Endodermal cell (in vitro differentiated cells): ENCODE measurements at regions not wholly inside any gene's neighbourhood (a gene's known extent, or its start where the extent isn't known, plus 50 kb on each side); places are given as distances from the start of the nearest gene placed in this dataset.

ENCODE experiments used
- DNase-seq: peaks from one replicate; pipeline ENCODE4 v3.0.0-alpha.2; 2017
- H3K27ac ChIP-seq: 2 replicates; pipeline ENCODE4 v1.5.1; 2013; ENCODE audit warnings: mild to moderate bottlenecking, low read depth, low read length, moderate library complexity
- H3K27me3 ChIP-seq: 2 replicates; pipeline ENCODE4 v1.6.1; 2013; ENCODE audit warnings: mild to moderate bottlenecking, low read length, moderate library complexity; ENCODE audit not compliant: insufficient read depth, control insufficient read depth, poor library complexity, severe bottlenecking
- H3K36me3 ChIP-seq: 2 replicates; pipeline ENCODE4 v1.7.0; 2013; ENCODE audit warnings: mild to moderate bottlenecking, low read length, moderate library complexity; ENCODE audit not compliant: control insufficient read depth, insufficient read depth
- H3K4me1 ChIP-seq: one replicate; pipeline ENCODE4 v1.7.0; 2013; ENCODE audit warnings: low read length; ENCODE audit not compliant: control insufficient read depth, insufficient read depth
- H3K4me3 ChIP-seq: 2 replicates; pipeline ENCODE4 v1.5.1; 2013; ENCODE audit warnings: mild to moderate bottlenecking, low read length, moderate library complexity
- H3K9ac ChIP-seq: 2 replicates; pipeline ENCODE4 v1.6.1; 2013; ENCODE audit warnings: mild to moderate bottlenecking, low read length, moderate library complexity; ENCODE audit not compliant: poor library complexity, severe bottlenecking; ENCODE audit errors: extremely low read depth
- H3K9me3 ChIP-seq: 2 replicates; pipeline ENCODE4 v1.6.1; 2013; ENCODE audit warnings: mild to moderate bottlenecking, low read length, moderate library complexity; ENCODE audit not compliant: control insufficient read depth
- H3K27ac Mint-ChIP-seq: 2 replicates; pipeline ENCODE4 v1.8.0; 2020; ENCODE audit warnings: mixed read lengths
- H3K27me3 Mint-ChIP-seq: 2 replicates; pipeline ENCODE4 v1.8.0; 2021; ENCODE audit warnings: mild to moderate bottlenecking, mixed read lengths; ENCODE audit not compliant: insufficient read depth
- H3K36me3 Mint-ChIP-seq: 2 replicates; pipeline ENCODE4 v1.8.0; 2020; ENCODE audit warnings: low read depth, mixed read lengths
- H3K4me1 Mint-ChIP-seq: 2 replicates; pipeline ENCODE4 v1.8.0; 2020; ENCODE audit warnings: mixed read lengths
- H3K4me3 Mint-ChIP-seq: 2 replicates; pipeline ENCODE4 v1.8.0; 2020; ENCODE audit warnings: mild to moderate bottlenecking, moderate library complexity, mixed read lengths
- H3K9me3 Mint-ChIP-seq: 2 replicates; pipeline ENCODE4 v1.8.0; 2020; ENCODE audit warnings: mild to moderate bottlenecking, mixed read lengths
- CTCF ChIP-seq: fragments of 200-600 bp; sonication (generic); conservative IDR thresholded peaks from 2 replicates; pipeline ENCODE4 v1.5.0; 2021; ENCODE audit warnings: antibody characterized with exemption, mild to moderate bottlenecking
- WGBS, 2 experiments: methylation state at CpG; one replicate each; pipeline versions ENCODE4 v1.1.5 to v1.1.7; 2013; ENCODE audit warnings: missing lambda C conversion rate in 2 of 2, mixed read lengths in 1 of 2; ENCODE audit not compliant: insufficient coverage in 1 of 2, insufficient read length in 1 of 2; 5-methylcytosine and 5-hydroxymethylcytosine counted together

GRCh38 chr18:78378403-78378802 is 601.2 kb upstream of the SALL3 start:
- 51 to 63% methylated on average over 6 to 7 of the region's 7 CpGs for WGBS, 2 experiments

GRCh38 chr18:78378983-78379382 is 600.6 kb upstream of the SALL3 start:
- no peaks in the 10 kb centered on the region for H3K27me3 Mint-ChIP-seq
- WGBS, 2 experiments = 91% methylated on average over 3 of the region's 3 CpGs; no CpG with 5 or more reads in 1 of the 2 experiments
- no peak overlapping the region for H3K27ac Mint-ChIP-seq
- H3K4me1 Mint-ChIP-seq = no peaks in the 10 kb centered on the region
- Histone ChIP-seq H3K4me3 (no peak overlapping the region), H3K4me1 (no peaks in the 10 kb centered on the region), H3K27me3 (no peaks in the 10 kb centered on the region), H3K9ac (no peak overlapping the region), H3K9me3 (no peaks in the 10 kb centered on the region), H3K36me3 (no peaks in the 10 kb centered on the region), H3K27ac (no peak overlapping the region)
- DNase-seq = no peak
- no peaks in the 10 kb centered on the region for H3K36me3 Mint-ChIP-seq
- TF ChIP-seq CTCF = no peak
- no peaks in the 10 kb centered on the region for H3K9me3 Mint-ChIP-seq
- no peak overlapping the region for H3K4me3 Mint-ChIP-seq

More at GRCh38 chr18:78378403-78378802, 601.2 kb upstream of the SALL3 start:
- H3K4me3 ChIP-seq = no peak overlapping the region
- Mint-ChIP-seq H3K4me1 (no peaks in the 10 kb centered on the region), H3K27ac (no peak overlapping the region), H3K4me3 (no peak overlapping the region), H3K9me3 (no peaks in the 10 kb centered on the region), H3K27me3 (no peaks in the 10 kb centered on the region), H3K36me3 (no peaks in the 10 kb centered on the region)
- no peak for DNase-seq
- H3K27ac ChIP-seq = no peak overlapping the region
- H3K4me1 ChIP-seq = no peaks in the 10 kb centered on the region
- H3K36me3 ChIP-seq = no peaks in the 10 kb centered on the region
- no peak overlapping the region for H3K9ac ChIP-seq
- no peaks in the 10 kb centered on the region for H3K27me3 ChIP-seq
- no peak for TF ChIP-seq CTCF
- H3K9me3 ChIP-seq = no peaks in the 10 kb centered on the region

- Histone ChIP-seq H3K27ac (no peak overlapping the region), H3K9me3 (no peaks in the 10 kb centered on the region), H3K36me3 (no peaks in the 10 kb centered on the region), H3K4me3 (no peak overlapping the region), H3K4me1 (no peaks in the 10 kb centered on the region), H3K27me3 (no peaks in the 10 kb centered on the region), H3K9ac (no peak overlapping the region)
- no peaks in the 10 kb centered on the region for H3K36me3 Mint-ChIP-seq
- TF ChIP-seq CTCF = no peak
- 88 to 93% methylated on average over 21 to 33 of the region's 34 CpGs for WGBS, 2 experiments
- H3K27me3 Mint-ChIP-seq = no peaks in the 10 kb centered on the region
- no peaks in the 10 kb centered on the region for H3K9me3 Mint-ChIP-seq
- H3K4me1 Mint-ChIP-seq = peaks cover 2% of the 10 kb centered on the region
- no peak overlapping the region for H3K27ac Mint-ChIP-seq
- no peak for DNase-seq
- H3K4me3 Mint-ChIP-seq = no peak overlapping the region
Measured at GRCh38 chr18:78390348-78390951, 589.2 kb upstream of the SALL3 start.
